Psoas muscle (tissue), 7 donors: ENCODE measurements at regions not wholly inside any gene's neighbourhood (a gene's known extent, or its start where the extent isn't known, plus 50 kb on each side); places are given as distances from the start of the nearest gene placed in this dataset.

ENCODE experiments used
- ATAC-seq, 4 donors: fragments of 200-7000 bp; cut with Tn5 transposase; one replicate each; pipeline ENCODE4 v1.9.1; 2020; ENCODE audit warnings: moderate library complexity in 3 of 4, mild to moderate bottlenecking in 2 of 4
- DNase-seq, 2 donors: peaks; one replicate each; pipeline ENCODE4 v3.0.0-alpha.2; 2020
- H3K27ac ChIP-seq: fragments of 200-600 bp; one replicate; pipeline ENCODE4 v1.8.0; 2022
- H3K27me3 ChIP-seq, 3 donors: fragments of 200-600 bp in 1 of 3; one replicate each; pipeline versions ENCODE4 v1.6.1 to v1.8.0; 2013 to 2022; ENCODE audit warnings: low read length in 2 of 3, mild to moderate bottlenecking in 2 of 3, moderate library complexity in 1 of 3; ENCODE audit not compliant: insufficient read depth in 3 of 3
- H3K36me3 ChIP-seq, 2 donors: fragments of 200-600 bp in 1 of 2; one replicate each; pipeline versions ENCODE4 v1.6.1 to v1.8.0; 2013 to 2022; ENCODE audit warnings: low read depth in 1 of 2, mild to moderate bottlenecking in 1 of 2, moderate library complexity in 1 of 2; ENCODE audit not compliant: insufficient read depth in 1 of 2
- H3K4me1 ChIP-seq: fragments of 200-600 bp; one replicate; pipeline ENCODE4 v1.8.0; 2022
- H3K4me3 ChIP-seq: fragments of 200-600 bp; one replicate; pipeline ENCODE4 v1.8.0; 2022; ENCODE audit warnings: mild to moderate bottlenecking
- H3K9me3 ChIP-seq: fragments of 200-600 bp; one replicate; pipeline ENCODE4 v1.8.0; 2022
- WGBS, 3 donors: extraction: QIAGEN DNeasy Blood & Tissue Kit; methylation state at CpG; one replicate each; pipeline versions ENCODE4 v1.1.6 to v1.1.7; 2013; 5-methylcytosine and 5-hydroxymethylcytosine counted together
- intact Hi-C, 2 donors: fragments of 100-400 bp; cut with DNase I; formaldehyde crosslinking; loops; one replicate each; pipeline versions ENCODE4 v1.11.0 to v1.14.2; 2022
- TF ChIP-seq, protein P1 (sequence below): fragments of 200-600 bp; IDR thresholded peaks from one replicate; pipeline ENCODE4 v1.8.0; 2022; ENCODE audit warnings: antibody characterized with exemption
- donor health status: healthy with polysubstance abuse.
- donor health status: DM: no; HTN: no; CAD: no; lungs with moderate emphysema.
- donor health status: Bipolar disorder and iron deficiency.
- donor health status: healthy.
- donor health status: DM: yes; HTN: yes; CAD: no.
- donor health status: DM: no; HTN: no; CAD: no.
- donor health status: DM: yes; HTN: yes; CAD: no.

- H3K27ac ChIP-seq = no peak overlapping the region
- ATAC-seq (peak in 1 of 4 donors; percentile 42), DNase-seq (peak in 1 of 2 donors; percentile 16)
- H3K27me3 ChIP-seq = no peaks in the 10 kb centered on the region
- no peak overlapping the region for H3K4me3 ChIP-seq
- H3K4me1 ChIP-seq = no peaks in the 10 kb centered on the region
- TF ChIP-seq, protein P1, sequence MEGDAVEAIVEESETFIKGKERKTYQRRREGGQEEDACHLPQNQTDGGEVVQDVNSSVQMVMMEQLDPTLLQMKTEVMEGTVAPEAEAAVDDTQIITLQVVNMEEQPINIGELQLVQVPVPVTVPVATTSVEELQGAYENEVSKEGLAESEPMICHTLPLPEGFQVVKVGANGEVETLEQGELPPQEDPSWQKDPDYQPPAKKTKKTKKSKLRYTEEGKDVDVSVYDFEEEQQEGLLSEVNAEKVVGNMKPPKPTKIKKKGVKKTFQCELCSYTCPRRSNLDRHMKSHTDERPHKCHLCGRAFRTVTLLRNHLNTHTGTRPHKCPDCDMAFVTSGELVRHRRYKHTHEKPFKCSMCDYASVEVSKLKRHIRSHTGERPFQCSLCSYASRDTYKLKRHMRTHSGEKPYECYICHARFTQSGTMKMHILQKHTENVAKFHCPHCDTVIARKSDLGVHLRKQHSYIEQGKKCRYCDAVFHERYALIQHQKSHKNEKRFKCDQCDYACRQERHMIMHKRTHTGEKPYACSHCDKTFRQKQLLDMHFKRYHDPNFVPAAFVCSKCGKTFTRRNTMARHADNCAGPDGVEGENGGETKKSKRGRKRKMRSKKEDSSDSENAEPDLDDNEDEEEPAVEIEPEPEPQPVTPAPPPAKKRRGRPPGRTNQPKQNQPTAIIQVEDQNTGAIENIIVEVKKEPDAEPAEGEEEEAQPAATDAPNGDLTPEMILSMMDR = no peak
- 51 to 65% (median 58%) methylated on average over 4 of the region's 4 CpGs for WGBS, 3 donors
- no peaks in the 10 kb centered on the region for H3K36me3 ChIP-seq
- H3K9me3 ChIP-seq = no peaks in the 10 kb centered on the region
- intact Hi-C loops = no loop called here
Measured at GRCh38 chr1:108053270-108054013, 88.5 kb upstream of the VAV3 start.

GRCh38 chr1:108051631-108052377 lies 86.8 kb upstream of the VAV3 start:
- DNase-seq = no peak
- Histone ChIP-seq H3K27me3 (peaks cover 0 to 3% (median 2%) of the 10 kb centered on the region in 3 donors), H3K36me3 (no peaks in the 10 kb centered on the region), H3K27ac (no peak overlapping the region), H3K9me3 (no peaks in the 10 kb centered on the region), H3K4me3 (no peak overlapping the region), H3K4me1 (no peaks in the 10 kb centered on the region)
- ATAC-seq = no peak
- TF ChIP-seq, protein P1 = no peak
- 63 to 65% (median 65%) methylated on average over 8 of the region's 8 CpGs for WGBS, 3 donors
- intact Hi-C loops = no loop called here

DNA sequence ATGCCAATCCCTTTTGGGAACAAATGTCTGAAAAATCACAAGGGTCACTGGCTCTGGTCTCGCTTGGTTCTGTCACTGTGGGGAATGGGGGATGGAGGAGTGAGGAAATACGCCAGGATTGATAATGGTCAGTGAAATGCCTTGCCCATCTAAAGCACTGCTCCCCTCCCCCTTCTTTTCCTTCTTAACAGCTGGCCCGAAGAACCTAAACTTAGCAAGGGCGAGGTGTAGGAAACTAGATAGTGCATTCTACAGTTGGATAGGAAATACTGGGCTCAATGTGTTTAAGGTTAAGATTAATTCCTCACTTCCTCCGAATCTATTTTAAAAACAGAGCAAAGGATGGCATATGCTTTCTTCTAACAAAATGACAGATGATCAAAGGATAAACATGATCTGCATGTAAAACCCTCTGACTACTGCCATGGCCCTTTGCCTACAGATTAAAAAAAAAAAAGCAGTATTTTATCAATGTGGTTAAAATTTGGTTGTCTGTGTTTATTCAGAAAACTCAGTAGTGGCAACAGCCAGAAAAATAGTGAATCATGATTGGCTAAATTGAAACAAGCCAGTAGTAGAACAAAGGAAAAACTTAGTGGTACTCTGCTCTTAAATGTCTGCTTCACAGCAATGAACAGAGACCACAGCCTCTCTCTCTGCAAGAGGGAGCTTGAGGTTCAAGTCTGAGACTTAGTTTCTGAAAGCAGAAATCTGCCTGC lies 86.1 kb upstream of the VAV3 start:
- DNase-seq (no peak), ATAC-seq (no peak)
- Histone ChIP-seq H3K9me3 (no peaks in the 10 kb centered on the region), H3K36me3 (no peaks in the 10 kb centered on the region), H3K4me3 (no peak overlapping the region), H3K4me1 (no peaks in the 10 kb centered on the region), H3K27me3 (peaks cover 0 to 3% (median 2%) of the 10 kb centered on the region in 3 donors), H3K27ac (no peak overlapping the region)
- TF ChIP-seq, protein P1 = no peak
- WGBS, 3 donors = 14 to 21% (median 18%) methylated on average over 5 of the region's 5 CpGs
- intact Hi-C loops = no loop called here

DNA sequence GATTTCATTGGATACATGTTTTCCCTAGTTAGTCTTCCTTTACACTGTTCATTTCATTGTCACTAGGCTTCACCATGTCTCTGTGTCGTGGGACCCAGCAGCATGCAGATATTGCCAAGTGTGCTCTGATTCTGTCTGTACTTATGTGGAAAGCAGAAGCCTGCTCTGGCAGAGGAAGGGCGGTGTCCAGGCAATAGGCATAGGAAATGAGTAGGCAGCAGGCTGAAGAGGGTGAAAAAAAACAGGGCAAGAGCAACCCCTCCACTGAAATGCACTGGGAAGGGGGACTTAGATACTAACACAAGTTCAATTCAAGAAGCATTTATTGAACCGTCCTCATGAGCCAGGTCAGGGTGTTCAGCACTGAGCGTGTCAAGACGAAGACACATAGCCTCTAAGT lies 85.2 kb upstream of the VAV3 start:
- no peak for ATAC-seq
- Histone ChIP-seq H3K9me3 (no peaks in the 10 kb centered on the region), H3K4me1 (no peaks in the 10 kb centered on the region), H3K4me3 (no peak overlapping the region), H3K27me3 (peaks cover 0 to 3% (median 2%) of the 10 kb centered on the region in 3 donors), H3K27ac (no peak overlapping the region), H3K36me3 (no peaks in the 10 kb centered on the region)
- intact Hi-C loops = no loop called here
- TF ChIP-seq, protein P1 = no peak
- peak in 1 of 2 donors; percentile 17 for DNase-seq
- 72 to 81% (median 75%) methylated on average over 5 of the region's 5 CpGs for WGBS, 3 donors
